Liver (tissue), 8 donors: ENCODE measurements at regions not wholly inside any gene's neighbourhood (a gene's known extent, or its start where the extent isn't known, plus 50 kb on each side); places are given as distances from the start of the nearest gene placed in this dataset.

Experiments used
- DNase-seq: peaks from one replicate; pipeline ENCODE4 v3.0.0-alpha.2; 2017; ENCODE audit warnings: low spot score
- H3K27ac ChIP-seq, 2 donors: one replicate each; pipeline ENCODE4 v1.7.0; 2013; ENCODE audit warnings: inconsistent platforms in 2 of 2, low read length in 2 of 2, control low read depth in 1 of 2, low read depth in 1 of 2, mild to moderate bottlenecking in 1 of 2
- H3K27me3 ChIP-seq, 4 donors: one replicate each; pipeline versions ENCODE4 v1.6.1 to v1.7.0; 2013; ENCODE audit warnings: low read length in 3 of 4, inconsistent platforms in 1 of 4, mild to moderate bottlenecking in 1 of 4, moderate library complexity in 1 of 4; ENCODE audit not compliant: control insufficient read depth in 4 of 4, insufficient read depth in 4 of 4
- H3K36me3 ChIP-seq, 4 donors: one replicate each; pipeline versions ENCODE4 v1.6.1 to v1.7.0; 2013; ENCODE audit warnings: low read length in 3 of 4, mild to moderate bottlenecking in 3 of 4, low read depth in 1 of 4, moderate library complexity in 1 of 4; ENCODE audit not compliant: control insufficient read depth in 4 of 4, insufficient read depth in 3 of 4
- H3K4me1 ChIP-seq, 4 donors: one replicate each; pipeline versions ENCODE4 v1.6.1 to v1.7.0; 2013; ENCODE audit warnings: low read length in 3 of 4, mild to moderate bottlenecking in 3 of 4, moderate library complexity in 1 of 4; ENCODE audit not compliant: control insufficient read depth in 4 of 4, insufficient read depth in 4 of 4
- H3K4me3 ChIP-seq, 3 donors: one replicate each; pipeline versions ENCODE4 v1.6.1 to v1.7.0; 2013; ENCODE audit warnings: low read length in 3 of 3, control low read depth in 1 of 3, low read depth in 1 of 3, mild to moderate bottlenecking in 1 of 3
- H3K9ac ChIP-seq, 2 donors: one replicate each; pipeline ENCODE4 v1.7.0; 2013; ENCODE audit warnings: low read length in 2 of 2, mild to moderate bottlenecking in 2 of 2, moderate library complexity in 2 of 2, control low read depth in 1 of 2, low read depth in 1 of 2
- H3K9me3 ChIP-seq, 4 donors: one replicate each; pipeline versions ENCODE4 v1.6.1 to v1.7.0; 2013; ENCODE audit warnings: low read length in 3 of 4; ENCODE audit not compliant: control insufficient read depth in 4 of 4
- ATF3 ChIP-seq: IDR thresholded peaks from 2 replicates; pipeline ENCODE4 v1.6.1; 2016; ENCODE audit warnings: antibody characterized with exemption
- CTCF ChIP-seq: fragments of 150-350 bp; IDR thresholded peaks from 2 replicates; pipeline ENCODE4 v1.5.1; 2017; ENCODE audit warnings: improper control_type of control experiment, low read depth, low read length; ENCODE audit not compliant: missing input control
- EGR1 ChIP-seq, 2 donors: IDR thresholded peaks; 2 replicates each; pipeline ENCODE4 v1.6.1; 2016 to 2018; ENCODE audit warnings: antibody characterized with exemption in 2 of 2, low read depth in 2 of 2
- FOXA1 ChIP-seq: IDR thresholded peaks from 2 replicates; pipeline ENCODE4 v1.6.1; 2016; ENCODE audit warnings: antibody characterized with exemption
- FOXA2 ChIP-seq: IDR thresholded peaks from 2 replicates; pipeline ENCODE4 v1.6.1; 2016; ENCODE audit warnings: antibody characterized with exemption
- GABPA ChIP-seq, 2 donors: IDR thresholded peaks in 1 of 2; conservative IDR thresholded peaks in 1 of 2; 2 replicates each; pipeline ENCODE4 v1.6.1; 2016; ENCODE audit warnings: antibody characterized with exemption in 2 of 2, mild to moderate bottlenecking in 1 of 2, moderate library complexity in 1 of 2
- HNF4A ChIP-seq, 2 donors: conservative IDR thresholded peaks; 2 replicates each; pipeline ENCODE4 v1.6.1; 2016; ENCODE audit warnings: antibody characterized with exemption in 2 of 2, mild to moderate bottlenecking in 2 of 2
- HNF4G ChIP-seq: IDR thresholded peaks from 2 replicates; pipeline ENCODE4 v1.6.1; 2016; ENCODE audit warnings: antibody characterized with exemption
- JUND ChIP-seq, 2 donors: IDR thresholded peaks; 2 replicates each; pipeline ENCODE4 v1.6.1; 2016; ENCODE audit warnings: antibody characterized with exemption in 2 of 2
- MAX ChIP-seq: IDR thresholded peaks from 2 replicates; pipeline ENCODE4 v1.6.1; 2016; ENCODE audit warnings: antibody characterized with exemption
- NR2F2 ChIP-seq: IDR thresholded peaks from 2 replicates; pipeline ENCODE4 v1.6.1; 2016; ENCODE audit warnings: antibody characterized with exemption
- RAD21 ChIP-seq, 2 donors: IDR thresholded peaks; 2 replicates each; pipeline ENCODE4 v1.6.1; 2016; ENCODE audit warnings: antibody characterized with exemption in 2 of 2, mild to moderate bottlenecking in 2 of 2
- REST ChIP-seq: IDR thresholded peaks from 2 replicates; pipeline ENCODE4 v1.6.1; 2016; ENCODE audit warnings: antibody characterized with exemption, mild to moderate bottlenecking
- RXRA ChIP-seq, 2 donors: IDR thresholded peaks; 2 replicates each; pipeline ENCODE4 v1.6.1; 2017 to 2018; ENCODE audit warnings: antibody characterized with exemption in 2 of 2, mild to moderate bottlenecking in 1 of 2
- SP1 ChIP-seq: IDR thresholded peaks from 2 replicates; pipeline ENCODE4 v1.6.1; 2018; ENCODE audit warnings: antibody characterized with exemption, mild to moderate bottlenecking
- TAF1 ChIP-seq: conservative IDR thresholded peaks from 2 replicates; pipeline ENCODE4 v1.6.1; 2016; ENCODE audit warnings: antibody characterized with exemption, mild to moderate bottlenecking
- YY1 ChIP-seq: IDR thresholded peaks from 2 replicates; pipeline ENCODE4 v1.6.1; 2016; ENCODE audit warnings: antibody characterized with exemption, mild to moderate bottlenecking
- ZBTB33 ChIP-seq: IDR thresholded peaks from 2 replicates; pipeline ENCODE4 v1.6.1; 2016; ENCODE audit warnings: antibody characterized with exemption
- WGBS: extraction: QIAGEN DNeasy Blood & Tissue Kit; methylation state at CpG from one replicate; pipeline ENCODE4 v1.1.7; 2013; 5-methylcytosine and 5-hydroxymethylcytosine counted together
- donor health status: healthy.
- donor health status: healthy.
- donor health status: healthy.
- donor health status: healthy.
- donor health status: healthy.

GRCh38 chr18:77337604-77338003 is 88.0 kb downstream of the GALR1 start (continued):
- no peak for TF ChIP-seq CTCF

GRCh38 chr18:77339093-77339492 is 89.4 kb downstream of the GALR1 start:
- no peak overlapping the region for H3K9ac ChIP-seq
- H3K27me3 ChIP-seq, result no peaks in the 10 kb centered on the region
- H3K4me3 ChIP-seq, result no peak overlapping the region
- H3K9me3 ChIP-seq, result no peaks in the 10 kb centered on the region
- TF ChIP-seq CTCF, result no peak
- TF ChIP-seq MAX, result no peak
- TF ChIP-seq FOXA2, result no peak
- no peak for TF ChIP-seq RXRA (IDR thresholded peaks at IDR 0.05)
- TF ChIP-seq JUND (IDR thresholded peaks at IDR 0.05), result no peak
- no peak for TF ChIP-seq GABPA (IDR thresholded peaks at IDR 0.05 in 1 of 2, conservative IDR thresholded peaks at IDR 0.05 in 1 of 2)
- TF ChIP-seq SP1, result no peak
- TF ChIP-seq ATF3, result no peak
- TF ChIP-seq ZBTB33, result no peak
- no peak for TF ChIP-seq TAF1
- no peak for TF ChIP-seq NR2F2
- TF ChIP-seq RAD21 (IDR thresholded peaks at IDR 0.05), result no peak
- no peak for TF ChIP-seq YY1
- TF ChIP-seq EGR1 (IDR thresholded peaks at IDR 0.05; ENCODE audit: low read depth in 2 of 2), result no peak
- no peak for TF ChIP-seq HNF4A (conservative IDR thresholded peaks at IDR 0.05)
- no peak for TF ChIP-seq FOXA1
- TF ChIP-seq REST, result no peak
- TF ChIP-seq HNF4G, result no peak
- no peak overlapping the region for H3K27ac ChIP-seq
- H3K36me3 ChIP-seq, result no peaks in the 10 kb centered on the region
- peaks cover 0 to 3% (median 0%) of the 10 kb centered on the region in 4 donors for H3K4me1 ChIP-seq
- no peak for DNase-seq
- WGBS, result 56% methylated on average over 6 of the region's 6 CpGs
